ENCODE measurements at regions not wholly inside any gene's neighbourhood (a gene's known extent, or its start where the extent isn't known, plus 50 kb on each side); places are given as distances from the start of the nearest gene placed in this dataset.

GRCh38 chr1:201639826-201640225 is 100.9 kb downstream of the NAV1 start:
- intact Hi-C loops (cut with micrococcal nuclease; ENCODE audit: unreplicated experiment), result no loop called here
- no peak overlapping the region for H3K27ac ChIP-seq
- no peak overlapping the region for H3K4me3 ChIP-seq
- TF ChIP-seq CTCF (conservative IDR thresholded peaks at IDR 0.05) (no peak), EZH2 (IDR thresholded peaks at IDR 0.05; ENCODE audit: low read depth) (no peak)
- peak in 1 of 2 experiments; percentile 5 for DNase-seq
- no peak overlapping the region for H3K4me2 ChIP-seq
- no peak overlapping the region for H2AFZ ChIP-seq
- H3K4me1 ChIP-seq (replicated peaks; ENCODE audit: insufficient read depth), result no peaks in the 10 kb centered on the region
- H3K27me3 ChIP-seq (ENCODE audit: insufficient read depth, low read depth), result no peaks in the 10 kb centered on the region
- POLR2A ChIA-PET (ENCODE audit: unreplicated experiment), result no interaction called here
- H3K9me3 ChIP-seq (ENCODE audit: insufficient read depth, low read depth), result no peaks in the 10 kb centered on the region
- CTCF ChIA-PET, result interaction anchor here (0.6 kb wide), 1 partner anchor 114 kb away, joined by 3 read pairs; no protein-coding TSS in a partner anchor
- no peaks in the 10 kb centered on the region for H3K79me2 ChIP-seq (ENCODE audit: low read depth)
- H3K36me3 ChIP-seq (ENCODE audit: low read depth), result no peaks in the 10 kb centered on the region
- H4K20me1 ChIP-seq (ENCODE audit: insufficient read depth), result no peaks in the 10 kb centered on the region
- no peaks in the 10 kb centered on the region for H3K9me2 ChIP-seq (ENCODE audit: insufficient read depth)
- H3F3A ChIP-seq (ENCODE audit: insufficient read depth, low read depth), result no peaks in the 10 kb centered on the region
- BruUV-seq (replicated peaks), result no TSS peak

- DNase-seq, result no peak
- Histone ChIP-seq H3K27ac (no peak overlapping the region), H3K9me2 (ENCODE audit: insufficient read depth) (no peaks in the 10 kb centered on the region), H3K4me2 (no peak overlapping the region), H3K9me3 (ENCODE audit: insufficient read depth, low read depth) (no peaks in the 10 kb centered on the region), H3K4me1 (replicated peaks; ENCODE audit: insufficient read depth) (no peaks in the 10 kb centered on the region), H3F3A (ENCODE audit: insufficient read depth, low read depth) (no peaks in the 10 kb centered on the region), H3K79me2 (ENCODE audit: low read depth) (no peaks in the 10 kb centered on the region), H3K4me3 (no peak overlapping the region), H3K27me3 (ENCODE audit: insufficient read depth, low read depth) (no peaks in the 10 kb centered on the region), H3K36me3 (ENCODE audit: low read depth) (no peaks in the 10 kb centered on the region), H2AFZ (no peak overlapping the region), H4K20me1 (ENCODE audit: insufficient read depth) (no peaks in the 10 kb centered on the region)
- intact Hi-C loops (cut with micrococcal nuclease; ENCODE audit: unreplicated experiment), result no loop called here
- ChIA-PET POLR2A (ENCODE audit: unreplicated experiment) (no interaction called here), CTCF (interaction anchor here (0.6 kb wide), 1 partner anchor 115 kb away, joined by 3 read pairs; no protein-coding TSS in a partner anchor)
- TF ChIP-seq CTCF (conservative IDR thresholded peaks at IDR 0.05) (no peak), EZH2 (IDR thresholded peaks at IDR 0.05; ENCODE audit: low read depth) (no peak)
- no TSS peak for BruUV-seq (replicated peaks)
Measured at GRCh38 chr1:201640624-201641023, 101.7 kb downstream of the NAV1 start.

- Histone ChIP-seq H3K27ac (no peak overlapping the region), H2AFZ (no peak overlapping the region), H3K27me3 (ENCODE audit: insufficient read depth, low read depth) (no peaks in the 10 kb centered on the region), H3K4me1 (replicated peaks; ENCODE audit: insufficient read depth) (no peaks in the 10 kb centered on the region), H3K9me2 (ENCODE audit: insufficient read depth) (no peaks in the 10 kb centered on the region), H3K4me3 (no peak overlapping the region), H3K9me3 (ENCODE audit: insufficient read depth, low read depth) (no peaks in the 10 kb centered on the region), H3F3A (ENCODE audit: insufficient read depth, low read depth) (peaks cover 2% of the 10 kb centered on the region; the same call in 1 of the 2 replicates), H3K36me3 (ENCODE audit: low read depth) (no peaks in the 10 kb centered on the region), H3K79me2 (ENCODE audit: low read depth) (no peaks in the 10 kb centered on the region), H3K4me2 (no peak overlapping the region), H4K20me1 (ENCODE audit: insufficient read depth) (no peaks in the 10 kb centered on the region)
- intact Hi-C loops (cut with micrococcal nuclease; ENCODE audit: unreplicated experiment), result no loop called here
- CTCF ChIA-PET, result no interaction called here
- TF ChIP-seq CTCF (conservative IDR thresholded peaks at IDR 0.05) (no peak), EZH2 (IDR thresholded peaks at IDR 0.05; ENCODE audit: low read depth) (no peak)
- POLR2A ChIA-PET (ENCODE audit: unreplicated experiment), result no interaction called here
- BruUV-seq (replicated peaks), result no TSS peak
- no peak for DNase-seq
Measured at GRCh38 chr1:201641524-201642253, 102.8 kb downstream of the NAV1 start.
